ENCODE measurements at regions not wholly inside any gene's neighbourhood (a gene's known extent, or its start where the extent isn't known, plus 50 kb on each side); places are given as distances from the start of the nearest gene placed in this dataset.

- no peak for DNase-seq (ENCODE audit: low read depth)
These were observed 63.7 kb upstream of the MMADHC start for GRCh38 chr2:149651229-149651628.

- DNase-seq (ENCODE audit: low read depth) = peak; percentile 81
These were observed 62.4 kb upstream of the MMADHC start for GRCh38 chr2:149650006-149650405.

GRCh38 chr2:149648282-149649030, 60.9 kb upstream of the MMADHC start:
- DNase-seq (ENCODE audit: low read depth) = peak; percentile 100

GRCh38 chr2:149645391-149645790, 57.8 kb upstream of the MMADHC start:
- peak; percentile 51 for DNase-seq (ENCODE audit: low read depth)

Data from amniotic epithelial cell (primary cell).